SK-N-SH (cell line): ENCODE measurements at regions not wholly inside any gene's neighbourhood (a gene's known extent, or its start where the extent isn't known, plus 50 kb on each side); places are given as distances from the start of the nearest gene placed in this dataset.

Experiments
- CTCF ChIA-PET: fragments of 300-600, 350-600 bp; formaldehyde crosslinking; extraction: SDS; loops from one replicate; lab custom pipeline; 2021; lab: Yijun Ruan, JAX
- POLR2A ChIA-PET: fragments of 350-600 bp; sonication (Branson Sonifier 250); formaldehyde crosslinking; extraction: SDS; loops from one replicate; lab custom pipeline; 2020; ENCODE audit warnings: antibody characterized with exemption, inconsistent platforms; lab: Yijun Ruan, JAX
- DNase-seq: peaks from one replicate; pipeline ENCODE4 v3.0.0; 2012
- H2AFZ ChIP-seq: fragments of 200-600 bp; sonication (generic); 2 replicates; pipeline ENCODE4 v1.8.1; 2016; ENCODE audit warnings: antibody characterized with exemption, mild to moderate bottlenecking, low read depth
- H3F3A ChIP-seq: fragments of 200-600 bp; sonication (generic); replicated peaks from 2 replicates; pipeline ENCODE3; 2016; ENCODE audit warnings: antibody characterized with exemption, mild to moderate bottlenecking; ENCODE audit not compliant: insufficient read depth
- H3K27ac ChIP-seq, 2 experiments: fragments of 200-500 bp in 1 of 2; fragments of 200-600 bp in 1 of 2; sonication (Bioruptor generic) in 1 of 2; sonication (generic), shearing (Covaris generic) in 1 of 2; 2 replicates each; pipeline versions ENCODE4 v1.5.1 to v1.6.1; 2014 to 2016; ENCODE audit warnings: low read depth in 2 of 2, inconsistent platforms in 1 of 2, low read length in 1 of 2, mild to moderate bottlenecking in 1 of 2, mixed read lengths in 1 of 2
- H3K27me3 ChIP-seq: fragments of 200-600 bp; sonication (generic), shearing (Covaris generic); 2 replicates; pipeline ENCODE4 v1.6.1; 2016; ENCODE audit warnings: mixed run types; ENCODE audit not compliant: insufficient read depth
- H3K36me3 ChIP-seq, 2 experiments: fragments of 200-500 bp in 1 of 2; fragments of 200-600 bp in 1 of 2; sonication (Bioruptor generic) in 1 of 2; sonication (generic) in 1 of 2; replicated peaks in 1 of 2; 2 replicates each; pipeline versions ENCODE3 to v1.5.1; 2014 to 2016; ENCODE audit warnings: low read length in 1 of 2, mild to moderate bottlenecking in 1 of 2; ENCODE audit not compliant: insufficient read depth in 2 of 2, control insufficient read depth in 1 of 2
- H3K4me1 ChIP-seq, 2 experiments: fragments of 200-500 bp in 1 of 2; fragments of 200-600 bp in 1 of 2; sonication (Bioruptor generic) in 1 of 2; sonication (generic), shearing (Covaris generic) in 1 of 2; 2 replicates each; pipeline versions ENCODE4 v1.5.1 to v1.6.1; 2014 to 2016; ENCODE audit warnings: low read depth in 1 of 2, low read length in 1 of 2, mixed run types in 1 of 2; ENCODE audit not compliant: insufficient read depth in 2 of 2, control insufficient read depth in 1 of 2
- H3K4me2 ChIP-seq: fragments of 200-600 bp; sonication (generic), shearing (Covaris generic); 2 replicates; pipeline ENCODE4 v1.6.1; 2017; ENCODE audit warnings: mixed run types
- H3K4me3 ChIP-seq, 2 experiments: fragments of 200-500 bp in 1 of 2; fragments of 200-600 bp in 1 of 2; sonication (Bioruptor generic) in 1 of 2; sonication (generic), shearing (Covaris generic) in 1 of 2; 2 replicates each; pipeline versions ENCODE4 v1.5.1 to v1.8.1; 2014 to 2016; ENCODE audit warnings: low read depth in 2 of 2, inconsistent platforms in 1 of 2, low read length in 1 of 2, mild to moderate bottlenecking in 1 of 2, mixed read lengths in 1 of 2, moderate library complexity in 1 of 2
- H3K79me2 ChIP-seq: fragments of 200-600 bp; sonication (generic); 2 replicates; pipeline ENCODE4 v1.8.1; 2017; ENCODE audit warnings: mild to moderate bottlenecking; ENCODE audit not compliant: insufficient read depth
- H3K9ac ChIP-seq: fragments of 200-600 bp; sonication (generic); 2 replicates; pipeline ENCODE4 v1.6.1; 2017; ENCODE audit warnings: mixed run types
- H3K9me2 ChIP-seq: fragments of 200-600 bp; sonication (generic); 2 replicates; pipeline ENCODE4 v1.6.1; 2017; ENCODE audit warnings: mixed run types
- H3K9me3 ChIP-seq: fragments of 200-600 bp; sonication (generic); 2 replicates; pipeline ENCODE4 v1.6.1; 2017; ENCODE audit warnings: mixed run types, mild to moderate bottlenecking, moderate library complexity
- H4K20me1 ChIP-seq: fragments of 200-600 bp; sonication (generic); 2 replicates; pipeline ENCODE4 v1.6.1; 2017; ENCODE audit warnings: mild to moderate bottlenecking, mixed run types; ENCODE audit not compliant: insufficient read depth
- ELF1 ChIP-seq: IDR thresholded peaks from 2 replicates; pipeline ENCODE4 v1.4.0; 2012
- EP300 ChIP-seq, 2 experiments: IDR thresholded peaks; 2 replicates each; pipeline versions ENCODE4 v1.4.0 to v1.6.1; 2012; ENCODE audit warnings: borderline replicate concordance in 1 of 2, low read depth in 1 of 2, low read length in 1 of 2
- FOSL2 ChIP-seq: IDR thresholded peaks from 2 replicates; pipeline ENCODE4 v1.4.0; 2012; ENCODE audit warnings: low read depth, mild to moderate bottlenecking, moderate library complexity, borderline replicate concordance
- FOXJ3 ChIP-seq: sonication (generic); formaldehyde crosslinking; IDR thresholded peaks from 2 replicates; pipeline ENCODE4 v1.5.1; 2020; ENCODE audit warnings: mild to moderate bottlenecking, missing genetic modification reagents
- IRF3 ChIP-seq: fragments of 150-350 bp; IDR thresholded peaks from 2 replicates; pipeline ENCODE4 v1.6.1; 2016; ENCODE audit warnings: mild to moderate bottlenecking, low read depth, low read length
- JUND ChIP-seq: IDR thresholded peaks from 2 replicates; pipeline ENCODE4 v1.4.0; 2012
- MAX ChIP-seq: IDR thresholded peaks from 2 replicates; pipeline ENCODE4 v1.4.0; 2012; ENCODE audit warnings: low read depth
- MEF2A ChIP-seq: IDR thresholded peaks from 2 replicates; pipeline ENCODE4 v1.4.0; 2012; ENCODE audit warnings: low read depth, borderline replicate concordance
- MXI1 ChIP-seq: IDR thresholded peaks from 2 replicates; pipeline ENCODE4 v1.6.1; 2012; ENCODE audit warnings: mild to moderate bottlenecking, low read depth, low read length, improper control_type of control experiment
- NFIC ChIP-seq: IDR thresholded peaks from 2 replicates; pipeline ENCODE4 v1.4.0; 2012; ENCODE audit warnings: borderline replicate concordance
- POLR2AphosphoS5 ChIP-seq: IDR thresholded peaks from 2 replicates; pipeline ENCODE4 v1.6.1; 2012; ENCODE audit warnings: low read depth, low read length
- RAD21 ChIP-seq: IDR thresholded peaks from 2 replicates; pipeline ENCODE4 v1.6.1; 2012; ENCODE audit warnings: mild to moderate bottlenecking, low read length
- RCOR1 ChIP-seq: fragments of 150-350 bp; IDR thresholded peaks from 2 replicates; pipeline ENCODE4 v1.6.1; 2017; ENCODE audit warnings: antibody characterized with exemption, low read length
- SMC3 ChIP-seq: IDR thresholded peaks from 2 replicates; pipeline ENCODE4 v1.6.1; 2012; ENCODE audit warnings: low read depth, low read length, improper control_type of control experiment
- TAF1 ChIP-seq: IDR thresholded peaks from 2 replicates; pipeline ENCODE4 v1.6.1; 2012; ENCODE audit warnings: low read depth, mild to moderate bottlenecking, low read length, moderate library complexity, borderline replicate concordance
- TEAD4 ChIP-seq: IDR thresholded peaks from 2 replicates; pipeline ENCODE4 v1.4.0; 2012; ENCODE audit warnings: mild to moderate bottlenecking, borderline replicate concordance; ENCODE audit not compliant: insufficient read depth
- USF1 ChIP-seq: IDR thresholded peaks from 2 replicates; pipeline ENCODE4 v1.4.0; 2012; ENCODE audit warnings: low read depth, borderline replicate concordance
- WGBS: methylation state at CpG from one replicate; pipeline ENCODE4 v1.1.6; 2017; ENCODE audit warnings: low lambda C conversion rate; 5-methylcytosine and 5-hydroxymethylcytosine counted together

GRCh38 chr13:85148009-85148408 lies 651.2 kb downstream of the SLITRK6 start:
- DNase-seq = no peak
- Histone ChIP-seq H3K4me3 (no peak overlapping the region), H3K9me3 (no peaks in the 10 kb centered on the region), H3K4me2 (no peak overlapping the region), H4K20me1 (no peaks in the 10 kb centered on the region), H3K9ac (no peak overlapping the region), H3K27me3 (no peaks in the 10 kb centered on the region)
- CTCF ChIA-PET = no interaction called here
- POLR2A ChIA-PET = no interaction called here
- no peak for TF ChIP-seq IRF3
- TF ChIP-seq, all 33 proteins: peak for 0
- Histone ChIP-seq H3F3A (no peaks in the 10 kb centered on the region), H3K9me2 (no peaks in the 10 kb centered on the region), H3K79me2 (no peaks in the 10 kb centered on the region), H3K27ac (no peak overlapping the region), H3K4me1 (no peaks in the 10 kb centered on the region), H3K36me3 (no peaks in the 10 kb centered on the region), H2AFZ (no peak overlapping the region)
- 87% methylated on average over 4 of the region's 4 CpGs for WGBS

GRCh38 chr13:85142351-85142927 lies 656.8 kb downstream of the SLITRK6 start:
- H3K27ac ChIP-seq = no peak overlapping the region
- no peak overlapping the region for H3K4me3 ChIP-seq
- CTCF ChIA-PET = no interaction called here
- H3K4me2 ChIP-seq = no peak overlapping the region
- no peaks in the 10 kb centered on the region for H4K20me1 ChIP-seq
- H3K9me2 ChIP-seq = no peaks in the 10 kb centered on the region
- no peak for DNase-seq
- H3K36me3 ChIP-seq = no peaks in the 10 kb centered on the region
- H3K27me3 ChIP-seq = no peaks in the 10 kb centered on the region
- no peak overlapping the region for H3K9ac ChIP-seq
- POLR2A ChIA-PET = no interaction called here
- WGBS = 85% methylated on average over 2 of the region's 2 CpGs
- TF ChIP-seq MAX = no peak
- no peak for TF ChIP-seq EP300 (IDR thresholded peaks at IDR 0.05; ENCODE audit: borderline replicate concordance in 1 of 2, low read depth in 1 of 2, low read length in 1 of 2)
- TF ChIP-seq RAD21 = no peak
- H3K4me1 ChIP-seq = no peaks in the 10 kb centered on the region; a peak in 1 of 4 replicates
- no peak overlapping the region for H2AFZ ChIP-seq
- H3K79me2 ChIP-seq = no peaks in the 10 kb centered on the region
- H3F3A ChIP-seq = peaks cover 2% of the 10 kb centered on the region
- no peaks in the 10 kb centered on the region for H3K9me3 ChIP-seq

- Histone ChIP-seq H3K9ac (no peak overlapping the region), H3K79me2 (no peaks in the 10 kb centered on the region), H3F3A (peaks cover 3% of the 10 kb centered on the region), H3K4me3 (no peak overlapping the region), H3K9me3 (no peaks in the 10 kb centered on the region), H3K27me3 (no peaks in the 10 kb centered on the region), H3K36me3 (no peaks in the 10 kb centered on the region), H3K4me2 (no peak overlapping the region), H4K20me1 (no peaks in the 10 kb centered on the region), H3K27ac (no peak overlapping the region), H3K9me2 (no peaks in the 10 kb centered on the region), H2AFZ (no peak overlapping the region), H3K4me1 (peaks cover 0 to 4% of the 10 kb centered on the region in 2 experiments; a peak in 1 of 4 replicates)
- TF ChIP-seq FOXJ3 (CRISPR knock-in tag) = no peak
- TF ChIP-seq FOSL2 = no peak
- no peak for TF ChIP-seq TEAD4
- no peak for TF ChIP-seq NFIC
- no peak for TF ChIP-seq ELF1
- TF ChIP-seq TAF1 = no peak
- no peak for TF ChIP-seq SMC3
- TF ChIP-seq POLR2AphosphoS5 = no peak
- no peak for TF ChIP-seq MXI1
- no peak for TF ChIP-seq RCOR1
- no peak for TF ChIP-seq JUND
- TF ChIP-seq EP300 (IDR thresholded peaks at IDR 0.05; ENCODE audit: borderline replicate concordance in 1 of 2, low read depth in 1 of 2, low read length in 1 of 2) = no peak
- no peak for TF ChIP-seq MEF2A
- TF ChIP-seq IRF3 = no peak
- TF ChIP-seq USF1 = no peak
- no peak for DNase-seq
- ChIA-PET POLR2A (no interaction called here), CTCF (no interaction called here)
- WGBS = 84% methylated on average over 2 of the region's 2 CpGs
Measured at GRCh38 chr13:85141401-85141800, 657.8 kb downstream of the SLITRK6 start.
